ENCODE measurements at regions not wholly inside any gene's neighbourhood (a gene's known extent, or its start where the extent isn't known, plus 50 kb on each side); places are given as distances from the start of the nearest gene placed in this dataset.

GRCh38 chr21:18931237-18931636, 527.7 kb upstream of the TMPRSS15 start:
- Histone ChIP-seq H3K4me3 (replicated peaks in 1 of 2; ENCODE audit: low read depth in 1 of 2, low read length in 2 of 2) (no peak overlapping the region), H4K20me1 (ENCODE audit: insufficient read depth) (no peaks in the 10 kb centered on the region), H3K4me1 (ENCODE audit: control insufficient read depth in 1 of 2, insufficient read depth in 2 of 2, low read length in 2 of 2) (no peaks in the 10 kb centered on the region), H3K9ac (ENCODE audit: low read length) (no peak overlapping the region), H3K79me2 (ENCODE audit: insufficient read depth, low read length) (no peaks in the 10 kb centered on the region), H3K36me3 (ENCODE audit: control insufficient read depth in 1 of 2, insufficient read depth in 2 of 2, low read length in 2 of 2) (no peaks in the 10 kb centered on the region), H3K27me3 (ENCODE audit: insufficient read depth, low read length) (no peaks in the 10 kb centered on the region), H3K4me2 (ENCODE audit: low read length) (no peak overlapping the region), H3K9me2 (ENCODE audit: insufficient read depth) (no peaks in the 10 kb centered on the region), H2AFZ (ENCODE audit: low read depth, low read length, poor library complexity, severe bottlenecking) (no peak overlapping the region), H3K27ac (ENCODE audit: low read depth, low read length) (no peak overlapping the region), H3K9me3 (ENCODE audit: control insufficient read depth in 1 of 2, insufficient read depth in 1 of 2, low read depth in 1 of 2, low read length in 2 of 2) (peaks cover 9 to 18% of the 10 kb centered on the region in 2 experiments)
- ATAC-seq, result no peak
- intact Hi-C loops (cut with micrococcal nuclease), result no loop called here
- no peak for TF ChIP-seq ATF3 (IDR thresholded peaks at IDR 0.05)
- no peak for TF ChIP-seq RAD21 (IDR thresholded peaks at IDR 0.05; ENCODE audit: low read depth)
- TF ChIP-seq TCF7L2 (IDR thresholded peaks at IDR 0.05; ENCODE audit: borderline replicate concordance, extremely low read depth, insufficient read depth, insufficient read length), result no peak
- TF ChIP-seq ZBTB33 (IDR thresholded peaks at IDR 0.05; ENCODE audit: extremely low read depth, insufficient replicate concordance, low read length), result no peak
- TF ChIP-seq CEBPB (IDR thresholded peaks at IDR 0.05; ENCODE audit: low read depth), result no peak
- no peak for TF ChIP-seq EZH2 (IDR thresholded peaks at IDR 0.05)
- TF ChIP-seq EGR1 (IDR thresholded peaks at IDR 0.05; ENCODE audit: low read depth), result no peak
- no peak for TF ChIP-seq SRF (IDR thresholded peaks at IDR 0.05; ENCODE audit: low read depth)
- no peak for TF ChIP-seq POLR2A (IDR thresholded peaks at IDR 0.05; ENCODE audit: borderline replicate concordance, extremely low read depth, insufficient read depth, insufficient read length)
- TF ChIP-seq POLR2AphosphoS5 (IDR thresholded peaks at IDR 0.05; ENCODE audit: low read depth, low read length), result no peak
- no peak for TF ChIP-seq FOSL1 (IDR thresholded peaks at IDR 0.05; ENCODE audit: low read depth)
- no peak for TF ChIP-seq YY1 (IDR thresholded peaks at IDR 0.05; ENCODE audit: extremely low read depth, insufficient replicate concordance, low read depth, low read length)
- no peak for TF ChIP-seq EZH2phosphoT487 (IDR thresholded peaks at IDR 0.05; ENCODE audit: borderline replicate concordance)
- no peak for TF ChIP-seq ZFX (IDR thresholded peaks at IDR 0.05)
- ChIA-PET RAD21 (ENCODE audit: low non-redundant PET in 1 of 2, low total read pairs in 2 of 2, uncharacterized antibody in 2 of 2, unreplicated experiment in 2 of 2) (no interaction called here), POLR2A (no interaction called here), CTCF (no interaction called here)
- BruUV-seq (replicated peaks), result no TSS peak
- DNase-seq (ENCODE audit: low read depth, low spot score), result no peak

Measured in HCT116 (cell line).